ENCODE measurements at regions not wholly inside any gene's neighbourhood (a gene's known extent, or its start where the extent isn't known, plus 50 kb on each side); places are given as distances from the start of the nearest gene placed in this dataset.

DNA sequence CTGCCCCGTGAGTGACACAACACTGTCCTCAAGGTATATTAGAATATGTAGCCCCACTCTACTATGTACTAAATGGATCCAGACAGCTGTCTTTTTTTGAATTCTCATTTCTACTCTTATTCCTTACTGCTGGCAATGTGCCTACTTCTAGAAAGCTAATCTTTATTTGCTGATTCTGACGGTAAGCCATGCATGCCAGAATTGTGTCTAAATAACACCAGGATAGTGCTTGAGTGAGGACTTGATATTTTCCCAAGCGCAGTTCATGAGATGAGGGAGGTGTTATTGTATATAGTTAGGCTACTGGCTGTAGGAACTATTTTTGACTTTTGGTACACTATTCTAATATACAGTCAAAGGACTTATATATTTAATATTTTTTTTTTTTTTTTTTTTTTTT, 316.2 kb upstream of the NAV3 start:
- DNase-seq (ENCODE audit: low spot score in 2 of 2) = no peak
- no peak for FAIRE-seq

DNA sequence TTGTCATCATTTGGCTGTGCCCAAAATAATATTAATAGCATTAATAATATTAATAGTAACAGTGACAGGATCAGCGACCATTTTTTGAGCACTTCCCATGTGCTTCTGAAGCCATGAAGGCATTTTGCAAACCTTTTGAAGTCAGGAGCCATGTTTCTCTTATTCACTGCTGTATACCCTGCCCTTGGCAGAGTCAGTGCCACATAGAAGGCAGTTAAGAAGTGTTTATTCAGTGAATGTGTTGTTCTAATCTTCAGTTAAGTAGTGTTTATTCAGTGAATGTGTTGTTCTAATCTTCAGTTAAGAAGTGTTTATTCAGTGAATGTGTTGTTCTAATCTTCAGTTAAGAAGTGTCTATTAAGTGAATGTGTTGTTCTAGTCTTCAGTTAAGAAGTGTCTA, 319.7 kb upstream of the NAV3 start:
- FAIRE-seq (no peak), DNase-seq (ENCODE audit: low spot score in 2 of 2) (no peak)

DNA sequence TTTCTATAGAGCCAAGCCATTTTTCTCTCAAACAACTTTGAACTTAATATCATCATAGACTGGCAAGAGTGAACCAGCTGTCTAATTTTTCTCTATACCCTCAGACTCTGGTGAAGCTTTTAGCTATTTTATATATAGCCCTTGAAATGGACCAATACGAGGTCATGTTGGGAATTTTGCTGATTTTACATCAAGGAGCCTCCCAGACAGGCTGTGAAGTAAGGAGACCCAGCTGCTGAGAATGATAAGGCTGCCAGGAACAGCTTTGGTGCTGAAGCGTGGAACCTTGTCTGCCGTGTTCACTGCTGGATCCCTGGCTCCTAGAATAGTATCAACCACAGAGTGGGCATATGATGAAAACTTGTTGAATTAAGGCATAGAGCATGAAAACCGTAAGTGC, 326.2 kb upstream of the NAV3 start:
- DNase-seq (ENCODE audit: low spot score in 2 of 2) = no peak
- no peak for FAIRE-seq

DNA sequence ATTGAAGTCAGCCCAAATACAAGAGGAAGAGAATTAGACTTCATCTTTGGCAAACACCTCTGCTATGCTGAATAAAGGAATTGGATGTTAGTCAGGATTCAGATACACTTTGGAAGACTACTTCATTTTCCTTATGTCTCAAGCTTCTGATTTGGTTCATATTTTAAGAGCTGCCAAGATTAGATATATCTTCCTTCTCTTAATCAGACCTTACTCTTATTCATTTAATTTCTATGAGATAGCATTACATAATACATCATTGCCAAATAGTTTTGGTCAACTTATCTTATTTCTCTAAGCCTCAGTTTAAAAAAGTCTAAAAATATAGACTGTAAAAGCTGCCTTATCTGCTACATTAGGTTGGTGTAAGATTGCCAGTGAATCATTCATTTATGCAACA, 330.6 kb upstream of the NAV3 start:
- FAIRE-seq (no peak), DNase-seq (ENCODE audit: low spot score in 2 of 2) (no peak)

DNA sequence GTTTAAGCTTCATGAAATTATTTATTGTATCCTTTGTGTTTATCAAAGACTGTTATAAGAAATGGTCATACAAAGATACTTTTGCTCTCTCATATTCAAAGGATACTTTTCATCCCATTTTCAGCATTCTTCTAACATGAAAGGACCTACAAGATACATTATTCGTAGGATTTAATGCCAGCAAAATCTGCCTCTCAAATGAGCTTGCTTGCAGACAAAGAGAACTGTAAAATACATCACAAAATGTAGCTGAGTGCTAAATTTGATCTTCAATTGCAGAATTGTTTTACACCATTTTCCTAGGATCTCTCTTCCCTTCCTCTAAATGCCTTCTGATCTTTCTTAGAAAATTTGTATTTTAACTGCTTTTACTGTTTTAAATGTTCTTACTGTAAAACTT, 333.0 kb upstream of the NAV3 start:
- FAIRE-seq = no peak
- no peak for DNase-seq (ENCODE audit: low spot score in 2 of 2)

DNA sequence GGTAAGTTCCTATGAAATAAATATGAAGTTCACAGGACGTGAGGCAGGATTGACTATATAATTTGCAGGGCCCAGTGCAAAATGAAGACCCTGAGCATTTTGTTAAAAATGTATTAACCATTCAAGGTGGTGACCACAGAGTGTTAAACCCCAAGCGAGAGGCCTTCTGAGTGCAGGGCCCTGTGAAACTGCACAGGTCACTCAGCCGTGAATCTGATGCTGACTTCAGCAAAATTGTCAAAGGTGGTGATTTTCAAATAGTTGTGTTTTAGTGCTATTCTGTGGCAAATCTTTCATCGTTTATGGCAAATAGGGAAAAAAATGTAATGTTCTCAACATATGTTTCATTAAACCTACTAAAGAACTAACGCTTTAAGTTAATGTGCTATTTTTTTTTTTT, 334.0 kb upstream of the NAV3 start:
- no peak for FAIRE-seq
- DNase-seq (ENCODE audit: low spot score in 2 of 2) = no peak

DNA sequence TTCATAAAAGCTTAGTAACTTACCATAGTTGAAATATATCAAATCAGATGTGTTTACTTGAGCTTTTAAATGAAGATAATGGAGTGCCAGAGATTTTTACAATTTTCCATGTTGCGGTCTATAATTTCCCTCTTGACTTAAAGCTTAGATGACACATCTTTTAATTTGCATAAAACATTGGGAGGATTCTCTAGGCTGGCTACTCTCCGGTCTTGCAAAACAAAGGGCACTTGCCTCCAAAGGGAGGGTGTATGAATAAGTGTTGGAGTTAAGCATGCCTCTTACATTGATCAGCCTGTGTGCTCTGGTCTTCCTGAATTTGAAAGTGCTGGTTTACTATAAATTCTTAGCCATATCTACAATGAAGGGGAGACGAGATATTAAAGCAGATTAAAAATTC, 336.4 kb upstream of the NAV3 start:
- FAIRE-seq (no peak), DNase-seq (ENCODE audit: low spot score in 2 of 2) (no peak)

DNA sequence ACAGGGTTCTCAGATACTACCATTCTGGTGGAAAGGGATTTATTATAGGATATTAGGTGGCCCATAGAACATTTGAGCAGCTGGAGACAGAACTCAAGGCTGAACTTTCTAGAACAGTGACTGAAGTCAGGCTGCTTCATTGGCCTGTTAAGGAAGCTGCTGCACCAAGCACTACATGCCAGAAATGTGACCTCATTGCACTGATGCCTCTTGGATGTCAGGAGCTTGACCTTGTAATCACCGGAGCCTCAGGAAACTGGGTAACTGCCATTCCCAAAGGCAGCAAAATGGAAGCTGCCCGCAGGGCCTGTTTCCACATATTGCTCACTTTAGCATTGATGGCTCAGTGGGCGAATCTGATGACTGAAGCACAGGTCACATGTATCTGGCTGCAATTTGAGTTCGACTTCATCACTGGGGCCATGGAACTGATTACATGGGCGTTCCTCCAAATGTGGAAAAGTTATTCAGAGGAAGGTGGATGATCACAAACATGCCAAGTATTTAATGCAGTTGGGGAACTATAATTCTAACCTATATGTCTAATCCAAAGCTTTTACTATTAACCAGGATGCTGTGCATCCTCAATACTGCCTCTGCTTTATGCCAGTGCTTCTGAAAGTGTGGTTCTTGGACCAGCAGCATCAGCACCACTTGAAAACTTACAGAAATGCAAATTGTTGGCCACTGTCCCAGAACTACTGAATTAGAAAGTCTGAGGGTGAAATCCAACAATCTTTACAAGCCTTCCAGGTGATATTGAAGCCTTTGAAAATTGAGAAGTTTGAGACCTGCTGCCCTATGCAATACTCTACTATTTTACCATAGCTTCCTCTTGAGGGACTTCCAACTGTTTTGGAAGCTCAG, 337.2 kb upstream of the NAV3 start:
- FAIRE-seq (no peak), DNase-seq (ENCODE audit: low spot score in 2 of 2) (no peak)

DNA sequence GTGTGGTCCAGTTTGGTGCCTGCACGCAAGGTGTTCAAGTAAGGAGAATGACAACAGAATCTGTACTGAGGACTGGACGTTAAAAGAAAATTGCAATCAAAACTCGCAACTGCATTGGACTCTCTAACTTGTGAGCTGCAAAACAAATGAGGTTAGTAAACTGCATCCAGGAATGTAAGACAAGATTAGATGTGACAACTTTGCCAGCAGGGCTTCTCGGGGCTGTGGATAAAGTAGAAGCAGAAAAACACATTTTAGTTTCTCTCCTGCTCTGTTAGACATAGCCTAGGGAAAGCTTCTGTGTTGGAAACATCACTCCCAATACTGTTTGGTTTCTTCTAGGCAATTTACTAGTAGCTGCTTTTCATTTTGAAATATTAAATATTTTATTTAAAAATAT, 338.2 kb upstream of the NAV3 start:
- DNase-seq (ENCODE audit: low spot score in 2 of 2) (no peak), FAIRE-seq (no peak)

DNA sequence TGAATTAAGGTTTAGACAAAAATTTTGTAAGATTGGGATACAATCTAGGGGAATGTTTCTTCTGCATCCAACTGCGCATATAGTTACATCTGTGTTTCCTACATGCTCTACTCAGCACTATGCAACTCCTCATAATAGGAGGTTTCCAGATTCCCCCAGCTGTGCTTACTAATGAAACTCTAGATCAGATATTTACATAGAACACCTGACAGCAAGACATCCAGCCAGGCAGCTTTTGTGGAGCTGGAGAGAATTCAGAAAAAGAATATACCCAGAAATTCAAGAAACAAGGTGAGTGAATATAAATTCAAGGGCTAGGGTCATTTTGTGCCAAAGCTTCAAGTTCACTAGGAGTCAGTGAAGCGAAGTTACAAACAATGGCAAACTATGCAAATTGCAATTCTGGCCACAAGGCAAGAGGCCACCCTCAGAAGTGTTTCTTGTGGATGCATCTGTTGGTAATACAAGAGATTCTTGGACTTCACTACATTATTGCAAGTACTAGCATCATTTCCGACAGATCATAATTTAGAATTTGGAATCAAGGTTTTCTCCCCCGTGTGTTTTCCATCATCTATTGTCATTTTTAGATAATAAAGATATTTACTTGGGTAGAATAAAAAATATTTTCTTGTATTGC, 341.2 kb upstream of the NAV3 start:
- DNase-seq (ENCODE audit: low spot score in 2 of 2) (no peak), FAIRE-seq (no peak)

DNA sequence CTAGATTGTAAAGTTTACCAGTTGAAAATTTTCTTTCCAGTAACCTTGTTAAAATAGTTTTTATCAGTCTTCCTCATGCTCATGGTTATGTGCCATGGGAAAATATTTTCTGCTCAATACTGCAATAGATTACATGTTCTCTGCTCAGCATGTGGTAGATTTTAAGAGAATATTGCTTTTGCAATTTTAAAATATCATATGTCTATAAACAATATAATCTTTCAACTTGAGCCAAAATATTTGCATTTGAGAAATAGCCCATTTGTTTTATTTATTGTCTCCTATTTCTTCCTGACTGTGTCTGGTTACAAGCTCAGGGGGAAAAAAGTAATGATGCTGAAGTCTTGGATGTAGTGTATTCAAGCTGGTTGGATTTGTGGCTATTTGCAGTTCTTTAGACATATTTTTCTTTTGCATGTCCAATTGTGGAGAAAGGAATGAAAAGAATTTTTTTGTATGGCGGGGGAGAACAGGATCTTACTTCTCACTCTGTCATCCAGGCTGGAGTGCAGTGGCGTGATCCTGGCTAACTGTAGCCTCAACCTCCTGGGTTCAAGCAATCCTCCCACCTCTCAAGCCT, 342.6 kb upstream of the NAV3 start:
- DNase-seq (ENCODE audit: low spot score in 2 of 2) = no peak
- FAIRE-seq = no peak

DNA sequence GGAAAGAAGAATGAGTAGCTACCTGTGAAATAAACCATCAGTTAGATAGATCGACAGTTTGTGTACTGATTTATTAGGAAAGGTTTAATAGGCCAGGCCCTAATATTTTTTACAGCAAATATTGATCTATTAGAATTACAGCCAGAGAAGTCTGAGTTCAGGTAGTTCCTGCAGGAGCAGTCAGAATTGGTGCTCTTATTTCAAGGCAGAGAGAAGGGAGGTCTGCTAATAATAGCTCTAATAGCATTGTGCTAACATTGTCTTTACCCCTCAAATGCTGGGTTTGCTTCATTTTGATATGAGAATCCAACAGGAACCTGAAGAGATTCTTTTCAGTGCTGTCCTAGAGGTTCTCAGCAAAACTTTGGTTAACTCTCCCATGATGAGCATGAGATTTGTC, 343.8 kb upstream of the NAV3 start:
- FAIRE-seq = no peak
- DNase-seq (ENCODE audit: low spot score in 2 of 2) = no peak

DNA sequence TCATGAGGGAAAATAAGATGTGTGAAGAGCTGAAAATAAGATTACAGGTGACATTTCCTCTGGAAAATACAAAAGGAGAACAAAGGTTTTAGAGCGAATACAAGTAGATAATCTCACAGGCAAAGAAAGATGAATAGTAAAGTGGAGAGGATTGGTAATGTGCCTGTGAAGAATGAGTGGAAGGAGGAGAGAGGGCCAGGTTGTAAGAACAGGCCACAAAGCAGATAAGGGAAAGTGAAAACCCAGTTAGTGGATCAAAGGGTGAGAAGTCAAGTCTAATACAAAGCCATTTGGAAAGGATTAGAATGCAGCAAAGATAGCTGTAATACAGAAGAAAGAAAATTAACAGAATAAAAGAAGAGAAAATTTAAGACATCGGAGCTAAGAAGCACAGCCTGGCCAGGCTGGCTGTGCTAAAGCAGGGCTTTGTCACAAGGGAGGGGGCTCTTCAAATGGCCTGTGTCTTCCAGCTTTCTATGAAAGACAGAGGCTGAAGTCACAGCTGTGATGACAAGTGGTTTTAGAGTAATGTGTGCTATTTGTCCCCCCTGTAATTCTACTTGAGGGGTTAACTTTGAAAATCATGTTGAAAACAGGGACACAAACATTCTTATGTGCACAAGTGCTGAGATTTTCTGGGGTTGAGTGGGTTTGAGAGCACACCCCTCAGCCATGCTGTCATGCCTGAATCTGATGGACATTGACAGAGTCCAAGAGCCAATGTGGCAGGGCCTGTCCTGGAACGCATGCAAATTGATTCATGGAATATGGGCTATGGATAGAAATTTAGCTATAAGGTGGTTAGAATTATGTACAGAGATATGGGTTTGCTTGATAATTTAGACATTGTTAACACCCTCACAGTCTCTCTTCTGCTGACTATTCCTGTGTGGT, 344.5 kb upstream of the NAV3 start:
- FAIRE-seq (no peak), DNase-seq (ENCODE audit: low spot score in 2 of 2) (no peak)

DNA sequence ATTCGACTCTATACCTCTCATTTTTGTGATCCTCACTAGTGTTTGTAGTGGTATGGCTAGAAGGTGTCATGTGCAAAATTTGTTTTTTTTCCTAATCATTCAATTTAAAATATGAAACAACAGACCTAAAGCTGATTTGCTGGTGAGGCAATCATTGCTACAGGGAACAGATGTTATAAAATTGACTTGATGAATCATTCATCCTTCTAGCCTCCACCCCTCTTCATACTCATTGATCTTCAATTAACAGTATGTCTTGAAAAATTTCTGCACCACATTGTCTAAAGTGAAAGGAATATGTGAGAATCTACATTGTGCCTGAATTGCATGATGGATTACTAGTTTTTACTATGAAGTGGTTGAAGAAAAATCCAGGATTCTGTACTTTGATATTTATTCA, 349.0 kb upstream of the NAV3 start:
- no peak for FAIRE-seq

DNA sequence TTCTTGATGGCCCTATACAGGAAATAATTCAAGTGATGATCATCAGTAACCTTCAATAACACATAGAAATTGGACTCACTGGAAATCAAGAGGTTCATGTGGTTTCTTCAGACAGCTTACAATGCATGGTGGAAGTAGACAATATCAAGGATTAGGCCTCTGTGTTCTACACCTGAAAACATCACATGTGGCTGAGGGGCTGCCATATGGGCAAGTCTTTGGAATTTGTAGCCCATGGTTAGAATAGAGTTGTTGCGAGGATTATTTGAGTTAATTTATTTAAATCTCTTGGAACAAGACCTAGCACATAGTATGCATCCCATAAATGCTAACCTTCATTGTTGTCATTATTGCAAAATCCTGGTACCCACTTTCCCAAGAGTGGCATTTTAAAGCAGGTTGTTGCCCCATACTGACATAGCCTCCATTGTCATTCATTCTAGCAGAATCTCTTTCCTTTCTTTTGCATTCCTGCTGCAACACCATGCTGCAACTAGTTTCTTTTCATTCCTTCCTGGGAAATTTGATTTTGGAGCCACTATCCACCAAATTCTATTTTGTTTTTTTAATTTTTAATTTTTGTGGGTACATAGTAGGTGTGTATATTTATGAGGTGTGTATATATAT, 352.7 kb upstream of the NAV3 start:
- DNase-seq (ENCODE audit: low spot score in 2 of 2) (no peak), FAIRE-seq (no peak)

More for the DNA sequence above, 349.0 kb upstream of the NAV3 start:
- no peak for DNase-seq (ENCODE audit: low spot score in 2 of 2)

DNA sequence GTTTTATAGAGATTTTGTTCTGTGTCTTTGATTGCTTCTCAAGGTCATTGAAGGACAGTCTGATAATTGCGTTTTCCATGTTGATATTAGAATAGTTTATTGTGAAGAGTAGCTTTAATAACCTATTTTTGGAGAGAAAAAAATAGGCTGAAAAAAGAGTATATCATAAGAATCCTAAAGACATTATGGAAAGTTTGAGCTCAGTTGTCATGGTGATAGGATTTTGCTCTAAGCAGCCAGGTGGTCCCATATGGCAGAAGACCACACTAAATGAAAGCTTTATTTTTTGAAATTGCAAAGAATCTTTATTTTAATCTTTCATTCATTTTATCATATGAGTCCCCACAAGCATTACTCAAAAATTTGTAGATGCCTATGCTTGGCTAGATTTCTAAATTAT, 358.9 kb upstream of the NAV3 start:
- DNase-seq (ENCODE audit: low spot score in 2 of 2) = no peak
- no peak for FAIRE-seq

DNA sequence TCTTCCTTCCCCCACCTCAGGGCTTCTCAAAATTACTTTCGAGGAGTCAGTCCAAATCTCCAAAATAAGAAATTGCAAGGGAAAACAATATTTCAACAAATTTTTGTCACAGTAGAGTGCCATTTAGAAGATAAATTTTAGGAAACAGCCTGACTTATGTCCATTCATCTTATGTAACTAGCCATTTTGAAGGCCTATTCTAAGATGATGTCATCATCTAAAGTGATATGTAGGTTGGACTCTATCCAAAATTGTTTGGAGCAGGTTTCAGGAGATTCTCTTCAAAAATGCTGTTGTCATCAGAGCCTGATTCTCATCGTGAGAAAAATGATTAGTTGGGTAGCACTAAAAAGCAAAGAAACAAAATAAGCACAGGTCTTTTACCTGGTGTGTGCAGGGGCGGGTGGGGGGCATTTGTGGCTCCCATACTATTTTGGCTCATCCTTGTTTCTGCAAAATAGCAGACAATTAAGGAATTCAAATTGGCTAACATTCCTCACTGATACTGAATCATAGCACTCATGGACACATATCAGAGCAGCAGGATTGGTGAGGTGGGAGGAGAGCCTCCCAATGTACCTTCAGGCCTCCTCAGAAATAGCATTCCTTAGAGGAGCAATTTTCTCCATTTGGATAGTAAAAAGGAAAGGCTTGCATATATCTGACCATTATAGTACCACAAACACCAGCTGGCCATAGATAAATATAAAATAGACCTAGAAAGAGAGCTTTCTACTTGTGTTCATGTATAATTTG, 360.9 kb upstream of the NAV3 start:
- DNase-seq (ENCODE audit: low spot score in 2 of 2) = no peak
- no peak for FAIRE-seq

DNA sequence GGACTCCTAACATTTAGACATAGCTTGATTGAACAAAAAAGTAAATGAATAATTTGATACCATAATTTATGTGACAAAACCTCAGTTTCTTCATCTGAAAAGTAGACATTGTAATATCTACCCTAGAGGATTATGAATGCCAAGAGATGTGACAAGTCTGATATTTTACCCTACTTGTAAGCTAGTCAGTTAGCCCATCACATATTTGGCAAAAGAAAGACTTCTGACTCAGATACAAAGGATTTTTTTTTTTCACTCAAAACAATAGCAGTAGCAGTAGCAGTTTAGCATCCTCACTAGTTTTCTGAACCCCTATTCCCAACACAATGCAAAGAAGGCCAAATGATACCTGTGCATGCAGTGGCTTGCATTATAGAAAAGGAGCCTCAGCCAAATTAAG, 377.3 kb upstream of the E2F7 start:
- FAIRE-seq = no peak

DNA sequence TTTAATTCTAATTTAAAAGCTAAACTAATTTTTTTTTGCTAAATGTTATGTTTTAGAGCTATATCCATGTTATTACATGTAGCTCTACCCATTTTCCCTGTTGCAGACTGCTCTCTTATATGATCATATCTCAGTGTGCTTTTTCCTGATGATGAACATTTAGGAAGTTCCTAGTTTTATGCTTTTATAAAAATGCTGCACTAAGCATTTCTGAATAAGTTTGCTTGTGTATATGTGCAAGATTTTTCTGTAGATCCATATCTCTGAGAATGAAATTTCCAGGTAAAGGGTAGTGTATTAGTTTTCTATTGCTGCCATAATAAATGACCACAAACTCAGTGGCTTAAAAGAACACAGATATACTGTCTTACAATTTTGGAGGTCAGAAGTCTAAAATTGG, 374.4 kb upstream of the E2F7 start:
- DNase-seq (ENCODE audit: low spot score in 2 of 2) = no peak
- FAIRE-seq = no peak

More for the DNA sequence above, 377.3 kb upstream of the E2F7 start:
- no peak for DNase-seq (ENCODE audit: low spot score in 2 of 2)

DNA sequence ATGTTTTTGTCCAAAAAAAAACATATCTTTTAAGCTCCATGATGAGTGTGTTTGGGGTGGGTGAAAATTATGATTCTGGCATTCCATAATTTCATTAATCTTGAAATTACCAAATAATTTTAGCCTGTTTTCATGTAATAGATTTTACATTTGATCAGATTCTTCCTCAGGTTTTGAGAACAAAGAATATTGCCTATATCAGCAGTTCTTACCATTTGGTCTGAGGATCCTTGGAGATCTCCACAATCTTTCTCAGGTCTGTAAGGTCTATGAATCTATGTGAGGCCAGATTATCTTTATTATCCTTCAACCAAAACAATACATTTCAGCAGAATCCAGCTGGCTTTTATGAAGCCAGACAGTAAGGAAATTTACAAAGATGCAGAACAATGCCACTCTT, 373.3 kb upstream of the E2F7 start:
- no peak for DNase-seq (ENCODE audit: low spot score in 2 of 2)
- no peak for FAIRE-seq

Measured in frontal cortex (tissue), 3 donors.